Activated CD8-positive, alpha-beta T cell treated with anti-CD3 and anti-CD28 coated beads, Interleukin-2, amount 10 ng/mL, durations not matched to agents 7 days and 5 days (primary cell): ENCODE measurements at regions not wholly inside any gene's neighbourhood (a gene's known extent, or its start where the extent isn't known, plus 50 kb on each side); places are given as distances from the start of the nearest gene placed in this dataset.

Experiments
- ATAC-seq: fragments of 150-1000 bp; cut with Tn5 transposase; one replicate; pipeline ENCODE4 v1.10.0; 2021; ENCODE audit warnings: moderate library complexity
- CTCF ChIA-PET: fragments of 350-600 bp; sonication (Branson Sonifier 250); formaldehyde crosslinking; loops from one replicate; lab custom pipeline; 2021; ENCODE audit warnings: antibody characterized with exemption; lab: Charles Lee
- POLR2A ChIA-PET: fragments of 350-600 bp; sonication (Branson Sonifier 250); formaldehyde crosslinking; loops from one replicate; lab custom pipeline; 2021; ENCODE audit warnings: antibody characterized with exemption; lab: Charles Lee
- DNase-seq: peaks from one replicate; pipeline ENCODE4 v3.0.0-alpha.2; 2020
- H3K27ac Mint-ChIP-seq: one replicate; pipeline ENCODE4 v1.8.0; 2021; ENCODE audit warnings: mild to moderate bottlenecking, mixed read lengths
- H3K27me3 Mint-ChIP-seq: one replicate; pipeline ENCODE4 v1.8.0; 2021; ENCODE audit warnings: low read depth, mixed read lengths
- H3K36me3 Mint-ChIP-seq: one replicate; pipeline ENCODE4 v1.8.0; 2021; ENCODE audit warnings: low read depth, mixed read lengths
- H3K4me1 Mint-ChIP-seq: one replicate; pipeline ENCODE4 v1.8.0; 2021; ENCODE audit warnings: low read depth, mixed read lengths
- H3K4me3 Mint-ChIP-seq: one replicate; pipeline ENCODE4 v1.8.0; 2021; ENCODE audit warnings: mild to moderate bottlenecking, mixed read lengths
- H3K9me3 Mint-ChIP-seq: one replicate; pipeline ENCODE4 v1.8.0; 2022; ENCODE audit warnings: mixed read lengths; ENCODE audit not compliant: insufficient read depth

DNA sequence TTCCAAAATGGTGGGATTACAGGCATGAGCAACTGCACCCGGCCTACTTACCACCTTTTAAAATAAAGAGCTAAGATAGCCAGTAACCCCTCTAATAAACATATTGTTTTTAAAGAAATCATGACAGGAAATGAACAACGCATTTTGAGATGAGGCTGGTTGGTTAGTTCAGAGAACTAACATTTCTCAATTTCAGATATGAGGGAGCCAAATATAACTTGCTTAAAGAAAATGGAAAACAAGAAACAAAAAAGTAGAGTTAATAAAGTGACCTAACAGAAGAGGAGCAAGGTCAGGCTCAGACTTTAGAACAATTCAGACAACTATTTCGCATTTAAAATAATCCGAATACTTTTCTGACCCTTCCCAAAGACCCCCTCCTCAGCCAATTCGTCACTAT, 254.9 kb upstream of the PHF14 start:
- no peak for ATAC-seq
- Mint-ChIP-seq H3K27me3 (no peaks in the 10 kb centered on the region), H3K36me3 (no peaks in the 10 kb centered on the region), H3K4me1 (no peaks in the 10 kb centered on the region), H3K27ac (no peak overlapping the region), H3K9me3 (no peaks in the 10 kb centered on the region), H3K4me3 (no peak overlapping the region)
- ChIA-PET POLR2A (no interaction called here), CTCF (no interaction called here)
- no peak for DNase-seq

DNA sequence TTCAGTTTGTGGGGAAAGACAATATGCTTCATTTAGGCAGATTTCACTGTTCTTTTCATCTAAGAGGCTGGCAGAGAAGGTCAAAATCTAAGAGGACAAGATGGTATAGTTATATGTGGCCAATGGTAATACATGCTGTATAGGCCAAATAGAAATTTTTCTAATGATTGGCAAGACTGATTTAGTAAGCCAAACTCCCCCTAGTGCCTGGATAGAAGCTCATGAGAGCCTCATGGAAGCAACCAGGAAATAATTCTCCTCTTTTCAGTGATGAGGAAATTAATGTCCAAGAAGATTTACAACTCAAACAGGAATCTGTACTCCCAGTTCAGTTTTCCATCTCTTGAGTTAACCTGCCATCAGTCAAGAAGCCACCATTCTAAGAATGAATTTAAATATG, 253.6 kb upstream of the PHF14 start:
- Mint-ChIP-seq H3K27ac (no peak overlapping the region), H3K4me1 (no peaks in the 10 kb centered on the region), H3K27me3 (no peaks in the 10 kb centered on the region), H3K9me3 (no peaks in the 10 kb centered on the region), H3K36me3 (no peaks in the 10 kb centered on the region), H3K4me3 (no peak overlapping the region)
- ATAC-seq: no peak
- ChIA-PET POLR2A (no interaction called here), CTCF (no interaction called here)
- no peak for DNase-seq

GRCh38 chr7:10721289-10721688, 252.4 kb upstream of the PHF14 start:
- POLR2A ChIA-PET: no interaction called here
- Mint-ChIP-seq H3K27ac (no peak overlapping the region), H3K4me3 (no peak overlapping the region), H3K9me3 (no peaks in the 10 kb centered on the region), H3K4me1 (no peaks in the 10 kb centered on the region), H3K36me3 (no peaks in the 10 kb centered on the region), H3K27me3 (no peaks in the 10 kb centered on the region)
- DNase-seq: no peak
- no peak for ATAC-seq
- CTCF ChIA-PET: no interaction called here

DNA sequence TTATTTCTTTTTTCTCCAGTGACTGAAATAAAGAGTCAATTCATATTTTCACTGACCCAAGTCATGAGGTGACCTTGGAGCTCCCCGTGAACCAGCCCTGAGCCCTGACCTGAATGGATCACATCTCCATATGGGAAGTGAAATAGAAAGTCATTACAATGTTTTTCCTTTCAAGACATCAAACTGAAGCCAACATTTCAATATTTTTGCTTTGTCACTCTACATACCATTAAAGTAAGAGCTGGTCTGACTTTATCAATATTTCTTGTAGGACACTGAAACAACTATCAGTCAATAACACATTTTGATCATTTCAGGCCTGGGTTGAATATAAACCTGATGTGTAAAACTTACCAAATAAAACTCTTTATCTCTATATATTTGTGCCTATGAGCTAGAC, 249.8 kb upstream of the PHF14 start:
- Mint-ChIP-seq H3K9me3 (no peaks in the 10 kb centered on the region), H3K4me1 (no peaks in the 10 kb centered on the region), H3K27me3 (no peaks in the 10 kb centered on the region), H3K36me3 (no peaks in the 10 kb centered on the region), H3K27ac (no peak overlapping the region), H3K4me3 (no peak overlapping the region)
- ChIA-PET POLR2A (no interaction called here), CTCF (no interaction called here)
- ATAC-seq (no peak), DNase-seq (no peak)

GRCh38 chr7:10724449-10724848, 249.2 kb upstream of the PHF14 start:
- Mint-ChIP-seq H3K9me3 (no peaks in the 10 kb centered on the region), H3K4me3 (no peak overlapping the region), H3K4me1 (no peaks in the 10 kb centered on the region), H3K27me3 (no peaks in the 10 kb centered on the region), H3K27ac (no peak overlapping the region), H3K36me3 (no peaks in the 10 kb centered on the region)
- ATAC-seq: no peak
- no peak for DNase-seq
- POLR2A ChIA-PET: no interaction called here
- CTCF ChIA-PET: no interaction called here

DNA sequence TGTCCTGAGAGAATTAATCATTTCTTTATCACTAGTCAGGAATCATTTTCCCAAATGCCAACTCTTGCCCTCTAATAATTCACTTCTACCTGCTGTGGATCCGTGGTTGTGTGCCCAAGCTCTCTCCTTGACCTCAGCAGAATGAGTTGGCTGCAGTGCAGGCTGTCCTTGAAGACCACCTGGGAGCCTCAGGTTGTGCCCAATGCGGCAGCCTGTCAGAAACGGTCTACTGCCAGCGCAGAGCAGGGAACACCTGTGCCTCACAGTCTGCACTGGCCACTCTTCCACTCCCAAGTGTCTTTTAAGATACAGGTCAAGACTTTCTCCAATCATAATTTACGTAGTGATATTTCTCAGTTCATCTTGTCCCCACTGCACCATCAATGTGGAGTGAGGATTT, 246.0 kb upstream of the PHF14 start:
- no peak overlapping the region for H3K4me3 Mint-ChIP-seq
- H3K27ac Mint-ChIP-seq: no peak overlapping the region
- H3K36me3 Mint-ChIP-seq: no peaks in the 10 kb centered on the region
- CTCF ChIA-PET: no interaction called here
- POLR2A ChIA-PET: no interaction called here
- ATAC-seq: no peak
- no peaks in the 10 kb centered on the region for H3K4me1 Mint-ChIP-seq
- H3K27me3 Mint-ChIP-seq: no peaks in the 10 kb centered on the region
- no peak for DNase-seq
- no peaks in the 10 kb centered on the region for H3K9me3 Mint-ChIP-seq

DNA sequence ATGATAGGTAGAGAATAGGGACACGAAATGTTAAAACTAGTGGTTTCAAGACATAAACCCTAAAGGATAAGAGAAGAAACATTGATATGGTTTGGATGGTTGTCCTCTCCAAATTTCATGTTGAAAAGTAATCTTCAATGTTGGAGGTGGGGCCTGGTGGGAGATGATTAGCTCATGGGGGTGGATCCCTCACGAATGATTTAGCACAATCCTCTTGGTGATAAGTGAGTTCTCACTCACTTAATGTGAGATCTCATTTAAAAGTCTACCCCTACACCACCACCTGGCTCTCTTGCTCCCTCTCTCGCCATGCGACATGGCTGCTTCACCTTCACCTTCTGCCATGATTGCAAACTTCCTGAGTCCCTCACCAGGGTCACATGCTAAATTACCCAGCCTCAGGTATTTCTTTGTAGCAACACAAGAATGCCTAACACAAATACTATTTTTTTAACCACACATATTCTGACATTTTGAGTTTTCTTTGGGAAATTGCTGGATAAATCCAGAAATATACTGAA, 242.4 kb upstream of the PHF14 start:
- no peak overlapping the region for H3K27ac Mint-ChIP-seq
- H3K27me3 Mint-ChIP-seq: no peaks in the 10 kb centered on the region
- ATAC-seq: no peak
- DNase-seq: no peak
- no peaks in the 10 kb centered on the region for H3K9me3 Mint-ChIP-seq
- H3K36me3 Mint-ChIP-seq: no peaks in the 10 kb centered on the region
- H3K4me1 Mint-ChIP-seq: no peaks in the 10 kb centered on the region
- ChIA-PET CTCF (no interaction called here), POLR2A (no interaction called here)
- no peak overlapping the region for H3K4me3 Mint-ChIP-seq

- CTCF ChIA-PET: no interaction called here
- no peak overlapping the region for H3K4me3 Mint-ChIP-seq
Measured at GRCh38 chr7:10733747-10734146, 239.9 kb upstream of the PHF14 start.

GRCh38 chr7:10734595-10734994, 239.1 kb upstream of the PHF14 start:
- no peak overlapping the region for H3K4me3 Mint-ChIP-seq
- H3K27me3 Mint-ChIP-seq: peaks cover 3% of the 10 kb centered on the region
- CTCF ChIA-PET: no interaction called here
- no peaks in the 10 kb centered on the region for H3K9me3 Mint-ChIP-seq
- no peaks in the 10 kb centered on the region for H3K4me1 Mint-ChIP-seq
- H3K27ac Mint-ChIP-seq: no peak overlapping the region
- DNase-seq: no peak
- POLR2A ChIA-PET: no interaction called here
- ATAC-seq: no peak
- H3K36me3 Mint-ChIP-seq: no peaks in the 10 kb centered on the region

More at GRCh38 chr7:10733747-10734146, 239.9 kb upstream of the PHF14 start:
- peaks cover 3% of the 10 kb centered on the region for H3K27me3 Mint-ChIP-seq
- no peaks in the 10 kb centered on the region for H3K4me1 Mint-ChIP-seq
- H3K36me3 Mint-ChIP-seq: no peaks in the 10 kb centered on the region
- no peak for DNase-seq
- H3K9me3 Mint-ChIP-seq: no peaks in the 10 kb centered on the region
- no peak for ATAC-seq
- no peak overlapping the region for H3K27ac Mint-ChIP-seq
- POLR2A ChIA-PET: no interaction called here

DNA sequence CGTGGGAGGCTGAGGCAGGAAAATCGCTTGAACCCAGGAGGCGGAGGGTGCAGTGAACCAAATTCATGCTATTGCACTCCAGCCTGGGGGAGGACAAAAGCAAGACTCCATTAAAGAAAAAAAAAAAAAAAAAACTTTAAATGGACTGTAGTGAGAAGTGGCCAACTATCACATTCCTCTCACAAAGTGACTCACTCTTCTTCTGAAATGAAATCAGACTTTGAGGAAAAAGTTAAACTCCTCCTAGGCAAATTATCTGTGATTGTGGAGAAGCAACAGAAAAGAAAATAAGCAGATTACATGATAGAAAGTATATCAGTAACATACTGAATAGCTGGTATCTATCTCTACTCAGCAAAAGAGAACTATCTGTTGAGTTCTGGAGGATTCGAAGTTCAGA, 234.3 kb upstream of the PHF14 start:
- Mint-ChIP-seq H3K36me3 (no peaks in the 10 kb centered on the region), H3K4me3 (no peak overlapping the region), H3K27me3 (peaks cover 3% of the 10 kb centered on the region), H3K27ac (no peak overlapping the region), H3K9me3 (no peaks in the 10 kb centered on the region), H3K4me1 (no peaks in the 10 kb centered on the region)
- ChIA-PET POLR2A (no interaction called here), CTCF (no interaction called here)
- DNase-seq (no peak), ATAC-seq (no peak)

GRCh38 chr7:10740805-10741204, 232.9 kb upstream of the PHF14 start:
- Mint-ChIP-seq H3K4me3 (no peak overlapping the region), H3K27ac (no peak overlapping the region), H3K36me3 (no peaks in the 10 kb centered on the region), H3K4me1 (no peaks in the 10 kb centered on the region), H3K27me3 (peaks cover 3% of the 10 kb centered on the region), H3K9me3 (no peaks in the 10 kb centered on the region)
- ChIA-PET POLR2A (no interaction called here), CTCF (no interaction called here)
- ATAC-seq (no peak), DNase-seq (no peak)

GRCh38 chr7:10756981-10757380, 216.7 kb upstream of the PHF14 start:
- Mint-ChIP-seq H3K27ac (no peak overlapping the region), H3K4me1 (no peaks in the 10 kb centered on the region), H3K9me3 (peaks cover 9% of the 10 kb centered on the region), H3K27me3 (no peaks in the 10 kb centered on the region), H3K36me3 (no peaks in the 10 kb centered on the region), H3K4me3 (no peak overlapping the region)
- ATAC-seq (no peak), DNase-seq (no peak)
- ChIA-PET CTCF (no interaction called here), POLR2A (no interaction called here)

DNA sequence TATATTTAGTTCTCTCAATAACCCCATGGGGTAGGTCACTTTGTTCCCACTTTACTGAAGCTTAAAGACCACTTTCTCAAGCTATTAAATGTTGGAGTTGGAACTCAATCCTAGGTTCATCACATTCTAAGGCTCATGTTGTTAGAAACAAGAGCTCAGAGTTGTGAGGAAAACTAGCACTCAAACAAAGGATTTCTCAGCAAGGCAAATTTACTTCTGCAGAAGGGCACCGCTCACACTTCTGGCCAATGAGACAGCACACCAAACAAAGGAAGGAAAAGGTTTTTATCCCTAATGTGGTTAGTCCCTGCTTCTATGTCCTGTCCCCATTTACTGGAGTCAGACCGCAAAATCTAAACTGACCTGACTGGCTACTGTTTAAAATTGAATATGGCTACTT, 214.6 kb upstream of the PHF14 start:
- Mint-ChIP-seq H3K27me3 (no peaks in the 10 kb centered on the region), H3K4me3 (no peak overlapping the region), H3K27ac (no peak overlapping the region), H3K36me3 (no peaks in the 10 kb centered on the region), H3K9me3 (peaks cover 9% of the 10 kb centered on the region), H3K4me1 (no peaks in the 10 kb centered on the region)
- ChIA-PET CTCF (no interaction called here), POLR2A (no interaction called here)
- ATAC-seq: no peak
- no peak for DNase-seq
